ENCODE measurements at regions not wholly inside any gene's neighbourhood (a gene's known extent, or its start where the extent isn't known, plus 50 kb on each side); places are given as distances from the start of the nearest gene placed in this dataset.

GRCh38 chr2:23301136-23301535 is 83.8 kb upstream of the KLHL29 start:
- DNase-seq = no peak

DNA sequence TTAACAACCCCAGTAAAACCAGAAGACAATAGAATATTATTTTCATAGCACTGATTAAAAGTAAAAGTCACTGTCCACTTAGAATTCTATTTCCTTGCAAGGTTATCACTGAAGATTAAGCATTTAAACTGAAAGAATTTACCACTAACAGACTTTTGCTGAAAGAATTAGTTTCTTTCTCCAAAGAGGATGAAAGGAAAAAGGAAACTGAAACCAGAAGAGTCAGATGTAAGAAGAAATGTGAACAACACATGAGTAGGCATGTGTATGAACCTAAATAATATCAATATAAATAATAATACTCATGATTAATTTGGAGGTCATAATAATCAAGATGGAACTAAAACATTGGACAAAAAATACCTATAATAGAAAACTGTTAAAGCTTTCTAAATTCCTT is 82.4 kb upstream of the KLHL29 start:
- DNase-seq = no peak

GRCh38 chr2:23306401-23306800 is 78.6 kb upstream of the KLHL29 start:
- DNase-seq = no peak

GRCh38 chr2:23311186-23311585 is 73.8 kb upstream of the KLHL29 start:
- DNase-seq = no peak

- DNase-seq = no peak
Measured at GRCh38 chr2:23312996-23313606, 71.9 kb upstream of the KLHL29 start.

- DNase-seq = no peak
Measured at GRCh38 chr2:23314687-23315086, 70.3 kb upstream of the KLHL29 start.

DNA sequence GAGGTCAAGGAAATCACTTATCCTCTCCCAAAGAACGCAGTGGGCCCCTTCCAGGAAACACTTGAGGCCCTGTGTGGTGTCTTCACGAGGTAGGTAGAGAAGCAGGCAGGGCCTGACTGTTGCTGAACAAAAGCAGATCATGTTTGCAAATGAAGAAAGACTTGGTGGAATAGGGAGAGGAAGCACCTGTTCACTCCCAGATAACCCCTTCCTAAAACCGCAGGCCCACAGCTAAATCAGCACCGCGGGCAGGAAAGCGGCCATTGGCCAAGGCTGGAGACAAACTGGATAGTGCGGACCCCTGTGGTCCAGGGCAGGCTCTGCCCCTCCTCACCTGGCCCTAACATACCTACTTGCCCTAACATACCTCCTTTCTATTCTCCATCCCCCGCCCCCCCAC is 64.9 kb upstream of the KLHL29 start:
- DNase-seq = no peak

DNA sequence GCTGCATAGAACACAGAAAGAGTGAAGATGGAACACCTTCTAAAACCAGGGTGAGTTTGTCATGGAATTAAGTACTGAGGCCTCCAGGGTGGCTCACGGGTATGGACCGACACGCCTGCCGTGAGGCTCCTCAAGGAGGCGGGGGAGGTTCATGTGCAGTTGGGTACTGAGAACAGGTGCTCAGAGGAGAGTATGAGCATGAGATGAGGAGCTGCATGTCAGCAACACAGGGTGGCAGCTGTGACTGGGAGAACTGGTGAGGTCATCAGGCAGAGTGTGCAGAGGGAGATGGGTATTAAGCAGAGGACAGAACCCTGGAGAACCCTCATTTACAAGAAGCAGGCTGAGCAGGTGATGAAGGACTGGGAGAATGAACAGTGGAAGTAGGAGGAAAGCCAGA is 63.2 kb upstream of the KLHL29 start:
- no peak for DNase-seq

- no peak for DNase-seq
Measured at GRCh38 chr2:23322567-23323197, 62.3 kb upstream of the KLHL29 start.

DNA sequence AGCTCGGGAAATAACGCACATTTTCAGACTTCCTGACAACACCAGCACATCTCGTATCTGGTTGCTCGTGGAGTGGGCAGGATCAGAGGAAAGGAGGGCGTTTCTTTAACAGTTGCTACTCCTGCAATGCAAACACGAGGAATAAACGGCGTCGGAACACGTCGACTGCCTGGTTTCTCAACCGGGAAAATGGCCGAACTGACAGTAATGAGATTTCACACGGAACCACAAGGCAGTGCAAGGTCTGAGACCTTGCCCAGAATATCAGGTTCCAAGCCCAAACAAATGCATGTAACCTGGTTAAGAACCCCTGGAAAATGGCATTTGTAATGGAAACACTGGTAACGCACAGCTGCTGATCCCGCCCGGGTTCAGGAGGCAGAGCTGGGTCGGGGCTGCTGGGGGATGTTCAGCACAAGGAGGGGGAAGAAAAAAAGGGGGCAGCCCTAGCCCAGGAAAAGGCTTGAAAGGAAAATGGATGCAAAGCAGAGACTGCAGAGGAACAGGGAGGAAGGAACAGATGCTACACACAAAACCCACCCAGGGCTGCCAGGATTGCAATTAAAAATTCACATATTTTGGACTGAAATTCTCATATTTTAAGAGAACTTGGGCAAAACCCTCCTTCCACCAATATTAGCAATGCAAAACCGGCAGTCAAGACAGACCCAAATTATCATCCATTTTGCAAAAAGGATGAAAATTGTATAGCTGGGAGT is 61.6 kb upstream of the KLHL29 start:
- DNase-seq = no peak

DNA sequence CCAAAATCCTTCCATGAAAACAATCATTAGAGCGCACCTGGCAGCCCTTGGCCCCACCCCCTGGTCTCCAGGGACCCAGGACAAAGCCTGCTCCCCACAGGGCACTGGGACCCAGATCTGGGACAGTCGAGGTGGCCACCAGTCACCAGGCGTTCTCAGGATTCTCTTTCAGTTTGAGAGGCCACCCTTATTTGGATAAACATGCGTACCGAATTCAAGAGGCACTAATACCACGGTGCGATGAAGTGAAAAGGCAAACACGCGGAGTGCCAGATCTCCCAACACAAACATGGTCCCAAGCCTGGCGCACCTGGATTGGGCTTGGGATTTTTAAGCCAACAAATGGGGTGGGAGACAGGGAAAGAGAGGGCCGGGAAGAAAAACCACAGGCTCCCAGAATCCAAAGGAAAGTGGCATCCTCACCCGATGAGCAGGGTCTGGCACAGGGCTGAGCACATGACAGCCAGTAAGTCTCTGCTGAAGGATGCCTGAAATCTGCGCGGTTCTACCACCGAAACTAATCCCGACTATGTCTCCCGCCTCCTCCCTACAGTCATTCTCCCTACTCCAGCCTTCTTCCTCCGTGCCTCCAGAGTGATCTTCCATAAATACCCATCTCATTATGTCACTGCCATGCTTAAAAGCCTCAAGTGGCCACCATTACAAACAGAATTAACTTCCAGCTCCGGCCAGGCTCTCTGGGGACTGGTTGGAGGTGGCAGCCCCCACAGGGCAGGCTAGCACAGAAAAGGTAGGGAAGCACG is 60.9 kb upstream of the KLHL29 start:
- DNase-seq = no peak

GRCh38 chr2:23326330-23326729 is 58.6 kb upstream of the KLHL29 start:
- no peak for DNase-seq

GRCh38 chr2:23327416-23327815 is 57.6 kb upstream of the KLHL29 start:
- no peak for DNase-seq

- no peak for DNase-seq
Measured at GRCh38 chr2:23327887-23328286, 57.1 kb upstream of the KLHL29 start.

GRCh38 chr2:23330214-23330613 is 54.8 kb upstream of the KLHL29 start:
- DNase-seq = no peak

All from nucleus accumbens (tissue), 56 donors.